CD4-positive, alpha-beta T cell treated with Interleukin-4 for 4 hours (primary cell): ENCODE measurements at regions not wholly inside any gene's neighbourhood (a gene's known extent, or its start where the extent isn't known, plus 50 kb on each side); places are given as distances from the start of the nearest gene placed in this dataset.
"Not testable (repeated sequence)": the region's sequence is repeated elsewhere in the genome, so short reads cannot be mapped to it uniquely, and the experiment has no call there.

ENCODE experiments used
- DNase-seq: peaks from one replicate; pipeline ENCODE4 v3.0.0-alpha.2; 2020

DNA sequence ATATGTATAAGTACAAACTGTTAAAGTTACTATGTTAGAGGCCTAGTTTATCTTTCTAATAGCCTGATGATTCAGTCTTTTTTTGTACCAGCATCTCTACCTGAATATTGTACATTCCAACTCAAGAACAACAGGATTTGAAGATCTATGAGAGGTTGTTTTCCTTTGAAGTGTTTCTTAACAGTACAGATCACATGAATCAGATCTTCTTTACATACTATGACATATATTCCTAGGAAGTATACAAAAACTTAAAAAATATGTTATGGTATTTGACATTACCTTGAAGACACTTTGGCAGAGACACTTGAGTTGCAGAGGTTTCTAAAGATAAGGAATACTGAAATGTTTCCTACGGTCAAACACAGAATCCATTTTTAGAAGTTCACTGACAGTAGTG, 1280.9 kb downstream of the KCNT2 start:
- no peak for DNase-seq

DNA sequence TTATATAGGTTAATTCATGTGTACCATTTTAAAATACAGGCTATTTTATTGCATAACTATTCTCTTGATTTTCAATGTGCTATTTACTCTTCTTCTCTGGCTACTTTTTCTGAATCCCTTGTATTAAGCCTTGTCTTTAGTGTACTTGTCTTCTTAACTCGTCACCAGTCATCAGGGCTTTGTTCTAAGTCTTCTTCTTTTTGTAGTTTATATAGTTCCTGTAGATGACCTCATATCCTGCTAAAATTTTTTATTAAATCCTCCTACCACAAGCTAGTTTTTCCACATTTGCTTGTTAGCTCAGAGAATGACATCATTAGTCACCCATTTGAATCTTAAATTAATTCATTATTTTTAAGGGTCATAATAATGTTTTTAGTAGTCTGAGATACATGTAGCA, 1281.9 kb downstream of the KCNT2 start:
- no peak for DNase-seq

- no peak for DNase-seq
Observed at GRCh38 chr1:195325181-195325580, 1283.1 kb downstream of the KCNT2 start.

- no peak for DNase-seq
Observed at GRCh38 chr1:195306281-195306680, 1302.0 kb downstream of the KCNT2 start.

DNA sequence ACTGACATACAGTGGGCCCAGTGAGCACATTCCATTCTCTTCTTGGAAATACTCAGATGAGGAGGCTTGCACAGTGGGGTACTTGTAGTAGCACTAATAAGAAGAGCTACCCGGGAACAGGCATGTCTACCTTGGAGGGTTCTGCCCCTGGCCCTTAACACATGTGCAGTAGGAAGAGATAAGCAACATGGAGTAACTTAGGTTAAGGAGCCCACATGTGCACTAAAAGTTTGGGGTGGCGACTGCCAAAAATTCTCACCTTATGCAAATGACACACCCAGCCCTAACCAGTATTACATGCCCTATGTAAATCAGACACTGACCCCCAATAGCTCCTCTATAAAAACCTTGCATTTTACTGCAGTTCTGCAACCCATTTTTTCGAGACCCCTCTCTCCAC, 1313.3 kb downstream of the KCNT2 start:
- DNase-seq = no peak

- DNase-seq = no peak
Observed at GRCh38 chr1:195278644-195279043, 1329.6 kb downstream of the KCNT2 start.

DNA sequence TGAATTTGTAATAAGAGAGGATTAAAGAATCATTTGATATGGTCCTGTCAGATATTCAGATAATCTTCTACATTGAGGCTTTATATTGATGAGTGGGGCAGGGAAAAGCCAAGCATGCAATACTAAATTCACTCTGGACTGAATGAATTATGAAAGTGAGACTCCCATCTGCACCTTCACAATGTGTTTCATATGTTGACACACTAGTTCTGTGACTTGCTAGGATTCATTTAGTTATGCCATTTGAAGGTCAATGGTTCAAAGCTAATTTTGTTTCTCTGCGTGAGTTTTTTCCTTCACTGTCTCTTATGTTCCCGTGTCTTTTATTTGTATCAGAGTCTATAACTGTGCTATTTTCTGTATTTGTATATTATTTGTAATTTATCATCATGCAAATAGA, 1332.5 kb downstream of the KCNT2 start:
- no peak for DNase-seq

GRCh38 chr1:195251900-195252299, 1356.3 kb downstream of the KCNT2 start:
- no peak for DNase-seq

DNA sequence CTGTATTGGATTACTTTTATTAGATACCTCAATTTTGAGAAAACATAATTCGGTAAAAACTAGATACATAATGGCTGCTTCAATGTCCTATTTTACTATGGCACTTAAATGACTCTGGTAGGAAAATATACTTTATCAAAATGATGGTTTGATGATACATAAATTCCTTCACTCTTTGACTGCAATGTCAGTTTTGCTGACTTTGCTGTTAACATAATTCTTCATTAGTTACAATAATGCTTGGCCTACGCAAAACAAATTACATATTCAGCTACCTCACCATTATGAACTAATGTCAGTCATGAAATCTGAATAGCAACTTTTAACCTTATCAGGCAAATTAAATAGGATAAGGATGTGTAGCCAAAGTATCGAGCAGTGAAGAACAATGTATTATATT, 1364.7 kb downstream of the KCNT2 start:
- DNase-seq = no peak

DNA sequence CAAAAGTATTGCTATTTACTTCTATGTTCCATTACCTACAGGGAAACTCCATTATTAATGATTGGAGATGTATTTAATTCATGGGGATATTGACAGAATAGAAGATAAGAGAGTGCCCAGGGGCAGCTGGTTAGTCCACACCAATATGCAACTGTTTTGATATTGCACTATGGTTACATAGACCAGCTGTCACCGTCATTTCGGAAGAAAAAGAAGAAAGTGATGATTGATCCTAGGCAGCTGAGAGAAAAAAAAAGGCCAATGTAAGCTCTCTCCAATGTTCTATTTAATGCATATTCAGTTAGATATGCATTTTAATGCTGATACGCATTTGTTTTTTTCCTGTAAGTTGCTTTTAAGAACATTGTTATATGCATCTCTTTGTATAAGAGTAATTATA, 1367.2 kb downstream of the KCNT2 start:
- DNase-seq = no peak

GRCh38 chr1:195238313-195238712, 1369.9 kb downstream of the KCNT2 start:
- no peak for DNase-seq

GRCh38 chr1:195236991-195237889, 1371.0 kb downstream of the KCNT2 start:
- no peak for DNase-seq

GRCh38 chr1:195218428-195219212, 1389.6 kb downstream of the KCNT2 start:
- DNase-seq = no peak

DNA sequence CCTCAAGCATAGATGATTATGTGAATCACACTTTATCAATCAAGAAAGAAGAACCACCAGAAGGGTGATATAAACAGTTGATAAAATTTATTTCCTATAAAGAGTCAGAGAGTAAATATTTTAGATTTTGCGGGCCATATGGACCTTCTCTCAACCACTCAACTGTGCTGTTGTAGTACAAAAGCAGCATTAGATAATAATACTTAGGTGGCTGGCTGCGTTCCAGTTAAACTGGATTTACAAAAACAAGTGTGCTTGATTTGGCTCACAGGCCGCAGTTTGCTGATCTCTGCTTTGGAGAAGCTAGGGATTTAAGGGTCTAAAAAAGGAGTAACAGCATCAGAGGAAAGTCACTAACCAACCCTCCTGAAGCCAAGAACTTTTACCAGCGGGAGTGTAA, 1406.0 kb downstream of the KCNT2 start:
- DNase-seq = no peak

DNA sequence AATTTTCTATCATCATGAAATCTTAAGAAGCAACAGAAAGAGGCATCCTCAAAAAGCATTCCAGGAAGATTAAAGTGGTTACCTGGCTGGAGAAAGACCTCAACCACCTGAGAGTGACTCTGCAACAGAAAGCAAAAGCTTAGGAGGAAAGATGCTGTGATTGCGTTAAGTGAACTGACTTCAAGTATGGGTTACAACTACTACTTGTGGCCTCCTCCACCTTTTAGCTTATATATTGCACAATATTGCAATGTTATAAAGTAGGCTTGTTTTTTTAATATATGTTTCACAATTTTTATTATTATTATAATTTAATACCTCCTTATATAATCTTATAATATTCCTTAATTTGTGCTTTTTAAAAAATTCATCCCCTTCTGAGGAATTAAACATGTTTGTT, 1407.5 kb downstream of the KCNT2 start:
- DNase-seq = no peak

- DNase-seq = no peak
Observed at GRCh38 chr1:195197116-195197515, 1411.1 kb downstream of the KCNT2 start.

GRCh38 chr1:195195423-195196057, 1412.7 kb downstream of the KCNT2 start:
- DNase-seq = peak; percentile 0

- DNase-seq = no peak
Observed at GRCh38 chr1:195193134-195193533, 1415.1 kb downstream of the KCNT2 start.

GRCh38 chr1:195188821-195189220, 1419.4 kb downstream of the KCNT2 start:
- DNase-seq = no peak

DNA sequence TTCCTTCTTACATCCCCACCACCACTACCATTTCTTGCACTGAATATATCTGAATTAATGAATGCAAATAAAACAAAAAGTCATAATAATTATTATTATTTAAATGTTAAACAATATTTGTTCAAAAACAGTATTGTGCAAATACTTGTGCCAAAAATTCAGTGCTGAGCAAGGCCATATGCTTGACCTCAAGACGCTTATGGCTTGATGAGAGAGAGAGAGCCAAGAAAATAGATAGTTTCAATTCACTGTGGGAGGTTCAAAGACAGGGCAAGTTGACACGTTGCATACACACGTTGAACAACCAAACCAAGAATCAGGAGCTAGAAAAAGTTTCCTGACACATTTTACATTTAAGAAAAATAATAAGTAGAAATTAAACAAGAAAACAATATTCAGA, 1421.7 kb downstream of the KCNT2 start:
- no peak for DNase-seq

DNA sequence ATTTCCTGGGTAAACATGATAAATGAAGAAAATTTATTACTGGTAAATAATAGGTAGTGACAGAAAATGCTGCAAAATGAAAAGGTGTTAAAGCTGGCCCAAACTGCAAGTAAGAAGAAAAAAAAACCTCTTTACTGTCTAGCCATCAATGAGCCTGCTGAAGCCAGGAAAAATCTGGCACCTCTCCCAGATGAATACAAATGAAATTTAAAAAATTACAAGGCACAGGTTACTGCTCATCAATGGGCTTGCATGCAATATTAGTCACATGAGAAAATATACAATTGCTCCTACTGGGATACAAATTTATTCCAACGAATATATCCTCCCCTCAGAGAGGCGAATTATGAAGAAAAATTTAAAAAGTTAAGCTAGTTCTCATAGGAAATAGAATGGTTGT, 1422.5 kb downstream of the KCNT2 start:
- DNase-seq = no peak

GRCh38 chr1:195185321-195185720, 1422.9 kb downstream of the KCNT2 start:
- no peak for DNase-seq

DNA sequence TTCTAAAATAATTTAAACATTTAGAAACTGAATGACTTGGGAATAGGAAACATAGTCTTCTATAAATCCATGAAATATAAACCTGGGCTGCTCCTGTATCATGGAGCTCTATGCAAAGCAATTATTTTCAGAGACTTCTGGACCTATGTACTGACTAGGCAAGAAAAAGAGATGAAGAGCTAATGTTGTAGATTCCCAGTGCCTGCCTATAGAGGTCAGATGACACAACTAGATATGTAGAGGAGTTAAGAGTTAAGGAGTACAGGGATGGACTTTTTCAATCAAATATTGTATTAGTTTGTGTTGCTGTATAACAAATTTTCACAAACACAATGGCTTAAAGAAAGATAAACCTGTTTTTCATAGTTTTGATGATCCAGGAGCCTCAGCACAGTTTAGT, 1434.5 kb downstream of the KCNT2 start:
- no peak for DNase-seq

GRCh38 chr1:195159795-195160194, 1448.4 kb downstream of the KCNT2 start:
- DNase-seq = not testable (repeated sequence)
